OCI-LY1 (cell line): ENCODE measurements at regions not wholly inside any gene's neighbourhood (a gene's known extent, or its start where the extent isn't known, plus 50 kb on each side); places are given as distances from the start of the nearest gene placed in this dataset.

ENCODE experiments used
- H2AFZ ChIP-seq: fragments of 200-600 bp; sonication (generic), shearing (Covaris generic); 2 replicates; pipeline ENCODE4 v1.6.0; 2014; ENCODE audit warnings: antibody characterized with exemption, mild to moderate bottlenecking, low read length
- H3F3A ChIP-seq: fragments of 200-600 bp; sonication (generic), shearing (Covaris generic); 2 replicates; pipeline ENCODE4 v1.6.0; 2014; ENCODE audit warnings: mild to moderate bottlenecking, antibody characterized with exemption, low read length, moderate library complexity; ENCODE audit not compliant: insufficient read depth
- H3K27ac ChIP-seq: fragments of 200-600 bp; sonication (generic); 2 replicates; pipeline ENCODE4 v1.5.1; 2014; ENCODE audit warnings: low read length, mixed run types, mild to moderate bottlenecking, low read depth; ENCODE audit not compliant: poor library complexity, severe bottlenecking
- H3K27me3 ChIP-seq: fragments of 200-600 bp; sonication (generic); 2 replicates; pipeline ENCODE4 v1.6.0; 2014; ENCODE audit warnings: antibody characterized with exemption, mild to moderate bottlenecking, low read length, moderate library complexity; ENCODE audit not compliant: insufficient read depth
- H3K36me3 ChIP-seq: fragments of 200-600 bp; sonication (generic); 2 replicates; pipeline ENCODE4 v1.6.1; 2014; ENCODE audit warnings: mild to moderate bottlenecking, antibody characterized with exemption, low read length, moderate library complexity, mixed read lengths; ENCODE audit not compliant: insufficient read depth
- H3K4me1 ChIP-seq: fragments of 200-600 bp; sonication (generic); 2 replicates; pipeline ENCODE4 v1.5.1; 2014; ENCODE audit warnings: mild to moderate bottlenecking, low read length, moderate library complexity; ENCODE audit not compliant: insufficient read depth, severe bottlenecking
- H3K4me2 ChIP-seq: fragments of 200-600 bp; sonication (generic), shearing (Covaris generic); 2 replicates; pipeline ENCODE4 v1.6.1; 2014; ENCODE audit warnings: low read length
- H3K4me3 ChIP-seq: fragments of 200-600 bp; sonication (generic); 2 replicates; pipeline ENCODE4 v1.5.1; 2014; ENCODE audit warnings: low read length, low read depth, mild to moderate bottlenecking, mixed read lengths; ENCODE audit not compliant: poor library complexity, severe bottlenecking
- H3K79me2 ChIP-seq: fragments of 200-600 bp; shearing (Covaris generic); 2 replicates; pipeline ENCODE4 v1.6.1; 2016; ENCODE audit warnings: mixed run types, low read length, mixed read lengths; ENCODE audit not compliant: insufficient read depth
- H3K9ac ChIP-seq: fragments of 200-600 bp; sonication (generic), shearing (Covaris generic); 2 replicates; pipeline ENCODE4 v1.6.1; 2014; ENCODE audit warnings: mild to moderate bottlenecking, low read length, mixed read lengths
- H3K9me2 ChIP-seq: fragments of 200-600 bp; sonication (generic), shearing (Covaris generic); 2 replicates; pipeline ENCODE4 v1.6.1; 2014; ENCODE audit warnings: low read depth, mild to moderate bottlenecking, low read length, mixed read lengths
- H3K9me3 ChIP-seq: fragments of 200-600 bp; shearing (Covaris generic); 2 replicates; pipeline ENCODE4 v1.6.1; 2014; ENCODE audit warnings: low read length, mixed read lengths
- H4K20me1 ChIP-seq: fragments of 200-600 bp; sonication (generic), shearing (Covaris generic); 2 replicates; pipeline ENCODE4 v1.6.0; 2016; ENCODE audit warnings: mild to moderate bottlenecking, low read length; ENCODE audit not compliant: insufficient read depth
- EZH2 ChIP-seq: fragments of 200-600 bp; sonication (generic), shearing (Covaris generic); IDR thresholded peaks from 2 replicates; pipeline ENCODE4 v1.8.0; 2017; ENCODE audit warnings: borderline replicate concordance, mixed run types, mild to moderate bottlenecking, antibody characterized with exemption, low read length, moderate library complexity, mixed read lengths
- TF ChIP-seq, protein P1 (sequence below): fragments of 200-600 bp; sonication (generic), shearing (Covaris generic); IDR thresholded peaks from 2 replicates; pipeline ENCODE4 v1.5.1; 2017; ENCODE audit warnings: mild to moderate bottlenecking, antibody characterized with exemption, low read length, moderate library complexity, mixed read lengths

DNA sequence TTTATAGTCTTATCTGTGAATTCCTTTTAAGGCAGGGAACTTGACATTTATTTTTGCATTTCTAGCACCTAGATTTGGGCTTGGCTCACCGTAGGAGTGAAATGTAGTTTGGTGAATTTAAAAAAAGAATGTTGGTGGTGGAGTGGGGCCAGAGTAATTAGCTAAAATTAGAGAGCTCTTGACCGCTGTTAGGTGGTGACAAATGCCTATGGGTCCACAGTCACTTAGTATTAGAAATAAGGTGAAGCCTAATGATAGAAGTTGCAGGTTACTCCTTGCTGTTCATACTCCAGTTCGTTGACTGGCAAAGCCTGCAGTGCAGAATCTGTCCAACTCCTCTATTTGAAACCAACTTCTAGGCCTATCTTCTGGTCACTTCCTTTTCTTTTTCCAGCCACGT, 318.8 kb upstream of the NRIP1 start:
- Histone ChIP-seq H3K9me2 (no peaks in the 10 kb centered on the region), H4K20me1 (no peaks in the 10 kb centered on the region), H3K27me3 (no peaks in the 10 kb centered on the region), H3K36me3 (no peaks in the 10 kb centered on the region), H3K79me2 (no peaks in the 10 kb centered on the region), H3K9ac (no peak overlapping the region), H3K4me3 (no peak overlapping the region), H3K27ac (no peak overlapping the region), H3K9me3 (no peaks in the 10 kb centered on the region), H3K4me1 (no peaks in the 10 kb centered on the region), H3F3A (no peaks in the 10 kb centered on the region), H3K4me2 (no peak overlapping the region), H2AFZ (no peak overlapping the region)
- TF ChIP-seq EZH2: no peak
- TF ChIP-seq, protein P1, sequence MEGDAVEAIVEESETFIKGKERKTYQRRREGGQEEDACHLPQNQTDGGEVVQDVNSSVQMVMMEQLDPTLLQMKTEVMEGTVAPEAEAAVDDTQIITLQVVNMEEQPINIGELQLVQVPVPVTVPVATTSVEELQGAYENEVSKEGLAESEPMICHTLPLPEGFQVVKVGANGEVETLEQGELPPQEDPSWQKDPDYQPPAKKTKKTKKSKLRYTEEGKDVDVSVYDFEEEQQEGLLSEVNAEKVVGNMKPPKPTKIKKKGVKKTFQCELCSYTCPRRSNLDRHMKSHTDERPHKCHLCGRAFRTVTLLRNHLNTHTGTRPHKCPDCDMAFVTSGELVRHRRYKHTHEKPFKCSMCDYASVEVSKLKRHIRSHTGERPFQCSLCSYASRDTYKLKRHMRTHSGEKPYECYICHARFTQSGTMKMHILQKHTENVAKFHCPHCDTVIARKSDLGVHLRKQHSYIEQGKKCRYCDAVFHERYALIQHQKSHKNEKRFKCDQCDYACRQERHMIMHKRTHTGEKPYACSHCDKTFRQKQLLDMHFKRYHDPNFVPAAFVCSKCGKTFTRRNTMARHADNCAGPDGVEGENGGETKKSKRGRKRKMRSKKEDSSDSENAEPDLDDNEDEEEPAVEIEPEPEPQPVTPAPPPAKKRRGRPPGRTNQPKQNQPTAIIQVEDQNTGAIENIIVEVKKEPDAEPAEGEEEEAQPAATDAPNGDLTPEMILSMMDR: no peak

DNA sequence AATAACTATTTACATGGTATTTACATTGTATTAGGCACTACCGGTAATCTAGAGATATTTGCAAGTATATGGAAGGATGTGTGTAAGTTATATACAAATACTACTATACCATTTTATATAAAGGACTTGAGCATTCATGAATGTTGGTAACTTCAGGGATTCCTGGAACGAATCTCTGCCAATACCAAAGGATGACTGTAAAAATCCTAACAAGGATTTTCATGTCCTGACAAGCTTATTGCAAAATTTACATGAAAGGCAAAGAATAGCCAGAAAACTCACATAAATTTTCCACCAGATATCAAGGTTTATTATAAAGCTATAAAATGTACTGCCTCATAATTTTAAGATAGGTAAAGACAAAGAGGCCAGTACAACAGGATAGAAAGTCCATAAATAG, 325.2 kb upstream of the NRIP1 start:
- H3K9ac ChIP-seq: no peak overlapping the region
- no peaks in the 10 kb centered on the region for H3K9me2 ChIP-seq
- no peak overlapping the region for H3K4me2 ChIP-seq
- H4K20me1 ChIP-seq: no peaks in the 10 kb centered on the region
- no peaks in the 10 kb centered on the region for H3F3A ChIP-seq
- H3K4me1 ChIP-seq: no peaks in the 10 kb centered on the region
- H3K36me3 ChIP-seq: no peaks in the 10 kb centered on the region
- H3K27ac ChIP-seq: no peak overlapping the region
- TF ChIP-seq EZH2: no peak
- H3K4me3 ChIP-seq: no peak overlapping the region
- no peaks in the 10 kb centered on the region for H3K79me2 ChIP-seq
- H2AFZ ChIP-seq: no peak overlapping the region
- H3K27me3 ChIP-seq: no peaks in the 10 kb centered on the region; the same call in 1 of the 2 replicates
- H3K9me3 ChIP-seq: no peaks in the 10 kb centered on the region

DNA sequence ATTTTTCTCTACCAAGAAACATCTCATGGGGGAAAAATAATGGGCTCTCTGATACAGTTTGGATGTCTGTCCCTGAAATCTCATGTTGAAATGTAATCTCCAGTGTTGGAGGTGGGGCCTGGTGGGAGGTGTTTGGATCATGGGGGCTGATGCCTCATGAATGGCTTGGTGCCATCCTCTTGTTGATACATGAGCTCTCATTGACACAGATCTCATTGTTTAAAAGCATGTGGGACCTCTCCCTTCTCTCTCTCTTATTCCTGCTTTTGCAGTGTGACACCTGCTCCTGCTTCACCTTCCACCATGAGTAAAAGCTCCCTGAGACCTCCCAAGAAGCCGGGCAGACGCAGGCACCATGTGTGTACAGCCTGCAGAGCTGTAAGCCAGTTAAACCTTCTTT, 332.5 kb upstream of the NRIP1 start:
- H3K9me2 ChIP-seq: no peaks in the 10 kb centered on the region
- H3K27ac ChIP-seq: no peak overlapping the region
- H3F3A ChIP-seq: no peaks in the 10 kb centered on the region
- H3K9me3 ChIP-seq: no peaks in the 10 kb centered on the region
- H4K20me1 ChIP-seq: no peaks in the 10 kb centered on the region
- no peak overlapping the region for H2AFZ ChIP-seq
- TF ChIP-seq, protein P1: no peak
- no peak for TF ChIP-seq EZH2
- no peaks in the 10 kb centered on the region for H3K36me3 ChIP-seq
- no peak overlapping the region for H3K4me2 ChIP-seq
- H3K79me2 ChIP-seq: no peaks in the 10 kb centered on the region
- no peak overlapping the region for H3K4me3 ChIP-seq
- H3K27me3 ChIP-seq: no peaks in the 10 kb centered on the region
- H3K4me1 ChIP-seq: no peaks in the 10 kb centered on the region
- H3K9ac ChIP-seq: no peak overlapping the region

DNA sequence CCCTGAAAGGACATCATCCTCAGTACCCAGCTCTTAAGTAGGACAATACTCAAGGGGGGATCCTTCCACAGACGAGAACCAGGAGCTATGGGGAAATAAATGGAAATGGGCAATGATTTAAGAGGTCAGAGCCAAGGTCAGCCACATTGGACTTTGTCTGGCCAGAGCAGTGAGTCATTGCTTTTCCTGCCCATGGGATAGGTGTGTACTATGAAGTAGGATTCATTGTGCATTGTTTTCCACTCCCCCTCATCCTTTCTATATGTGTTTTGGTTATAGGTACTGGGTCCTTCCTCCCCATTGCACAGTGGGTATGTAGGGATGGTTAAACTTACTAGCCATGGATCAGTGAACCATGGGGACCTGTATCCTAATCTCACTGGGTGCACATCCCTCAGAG, 328.9 kb upstream of the USP25 start:
- H4K20me1 ChIP-seq: no peaks in the 10 kb centered on the region
- no peaks in the 10 kb centered on the region for H3K9me3 ChIP-seq
- H3F3A ChIP-seq: no peaks in the 10 kb centered on the region
- no peak overlapping the region for H2AFZ ChIP-seq
- no peaks in the 10 kb centered on the region for H3K36me3 ChIP-seq
- no peak overlapping the region for H3K9ac ChIP-seq
- no peak overlapping the region for H3K4me3 ChIP-seq
- no peaks in the 10 kb centered on the region for H3K27me3 ChIP-seq
- no peaks in the 10 kb centered on the region for H3K4me1 ChIP-seq
- no peak for TF ChIP-seq EZH2
- TF ChIP-seq, protein P1: no peak
- no peak overlapping the region for H3K4me2 ChIP-seq
- no peaks in the 10 kb centered on the region for H3K9me2 ChIP-seq
- no peaks in the 10 kb centered on the region for H3K79me2 ChIP-seq
- H3K27ac ChIP-seq: no peak overlapping the region
